ENCODE measurements at regions not wholly inside any gene's neighbourhood (a gene's known extent, or its start where the extent isn't known, plus 50 kb on each side); places are given as distances from the start of the nearest gene placed in this dataset.

DNA sequence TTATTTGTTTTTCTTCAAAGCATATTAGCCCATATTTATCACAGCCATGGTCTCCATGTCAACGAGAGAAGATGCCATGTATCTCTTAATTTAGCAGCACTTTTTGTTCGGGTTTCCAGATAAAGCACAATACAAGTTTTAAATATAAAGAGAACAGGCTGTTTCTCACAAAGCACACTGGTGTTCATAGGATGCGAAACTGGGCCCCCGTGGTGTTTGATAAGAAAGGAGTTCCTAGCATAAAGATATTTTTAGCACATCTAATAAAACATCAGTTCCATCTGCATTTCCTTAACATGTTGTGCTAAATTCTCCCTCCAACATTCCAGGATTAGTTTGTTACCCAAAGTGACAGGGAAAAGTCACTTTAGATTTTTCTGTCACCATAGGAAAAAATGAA, 72.4 kb upstream of the EDNRB start:
- Histone ChIP-seq H3K4me3 (no peak overlapping the region), H3K4me1 (no peaks in the 10 kb centered on the region), H3K27me3 (no peaks in the 10 kb centered on the region), H3K27ac (no peak overlapping the region), H3K9me3 (no peaks in the 10 kb centered on the region), H3K36me3 (no peaks in the 10 kb centered on the region)
- TF ChIP-seq POLR2A (IDR thresholded peaks at IDR 0.05), result no peak
- TF ChIP-seq EP300 (IDR thresholded peaks at IDR 0.05), result no peak
- TF ChIP-seq, protein P1, sequence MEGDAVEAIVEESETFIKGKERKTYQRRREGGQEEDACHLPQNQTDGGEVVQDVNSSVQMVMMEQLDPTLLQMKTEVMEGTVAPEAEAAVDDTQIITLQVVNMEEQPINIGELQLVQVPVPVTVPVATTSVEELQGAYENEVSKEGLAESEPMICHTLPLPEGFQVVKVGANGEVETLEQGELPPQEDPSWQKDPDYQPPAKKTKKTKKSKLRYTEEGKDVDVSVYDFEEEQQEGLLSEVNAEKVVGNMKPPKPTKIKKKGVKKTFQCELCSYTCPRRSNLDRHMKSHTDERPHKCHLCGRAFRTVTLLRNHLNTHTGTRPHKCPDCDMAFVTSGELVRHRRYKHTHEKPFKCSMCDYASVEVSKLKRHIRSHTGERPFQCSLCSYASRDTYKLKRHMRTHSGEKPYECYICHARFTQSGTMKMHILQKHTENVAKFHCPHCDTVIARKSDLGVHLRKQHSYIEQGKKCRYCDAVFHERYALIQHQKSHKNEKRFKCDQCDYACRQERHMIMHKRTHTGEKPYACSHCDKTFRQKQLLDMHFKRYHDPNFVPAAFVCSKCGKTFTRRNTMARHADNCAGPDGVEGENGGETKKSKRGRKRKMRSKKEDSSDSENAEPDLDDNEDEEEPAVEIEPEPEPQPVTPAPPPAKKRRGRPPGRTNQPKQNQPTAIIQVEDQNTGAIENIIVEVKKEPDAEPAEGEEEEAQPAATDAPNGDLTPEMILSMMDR (IDR thresholded peaks at IDR 0.05), result no peak
- TF ChIP-seq POLR2AphosphoS5 (IDR thresholded peaks at IDR 0.05), result no peak
- no peak for DNase-seq (ENCODE audit: low spot score in 2 of 2)
- 65% methylated on average over 4 of the region's 4 CpGs for WGBS

DNA sequence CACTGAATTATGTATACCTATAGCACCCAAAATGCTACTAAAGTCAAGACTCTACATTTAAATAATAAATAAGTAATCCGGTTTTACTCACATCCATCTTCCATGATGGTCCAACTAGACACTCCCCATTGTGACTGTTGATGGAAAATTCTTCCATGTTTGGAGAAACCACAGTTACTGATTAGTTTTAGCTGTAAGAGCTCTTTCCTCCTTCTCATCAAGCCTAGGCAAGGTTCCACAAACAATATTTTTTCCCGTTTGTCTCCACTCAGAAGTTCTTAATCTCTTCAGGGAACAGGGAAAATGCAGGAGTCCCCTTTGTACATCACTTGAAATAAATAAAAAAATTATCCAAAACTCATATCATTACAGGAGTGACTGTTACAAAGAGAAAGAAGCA, 70.7 kb upstream of the EDNRB start:
- 40% methylated on average over 2 of the region's 2 CpGs for WGBS
- H3K27me3 ChIP-seq, result no peaks in the 10 kb centered on the region
- DNase-seq (ENCODE audit: low spot score in 2 of 2), result no peak
- no peak overlapping the region for H3K27ac ChIP-seq
- no peaks in the 10 kb centered on the region for H3K36me3 ChIP-seq
- no peaks in the 10 kb centered on the region for H3K4me1 ChIP-seq
- TF ChIP-seq POLR2A (IDR thresholded peaks at IDR 0.05) (no peak), POLR2AphosphoS5 (IDR thresholded peaks at IDR 0.05) (no peak), EP300 (IDR thresholded peaks at IDR 0.05) (no peak)
- TF ChIP-seq, protein P1 (IDR thresholded peaks at IDR 0.05), result no peak
- no peak overlapping the region for H3K4me3 ChIP-seq
- no peaks in the 10 kb centered on the region for H3K9me3 ChIP-seq

DNA sequence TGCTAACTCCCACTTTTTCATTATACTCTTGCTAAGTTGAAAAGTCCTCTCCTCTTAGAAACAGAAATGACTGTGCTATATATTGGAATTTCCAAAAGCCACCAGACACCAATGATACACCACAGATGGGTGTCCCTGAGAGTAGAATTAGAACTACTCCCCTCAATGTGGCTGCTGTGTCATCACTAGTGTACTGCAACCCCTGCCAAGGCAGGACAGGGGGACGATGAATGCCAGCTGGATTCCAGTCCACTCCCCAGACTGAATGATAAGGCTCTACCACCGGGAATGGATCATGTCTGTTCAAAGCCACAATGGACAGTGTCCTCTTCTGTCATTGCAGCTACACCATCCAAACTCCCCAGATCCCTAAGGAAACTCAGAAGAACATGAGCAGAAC, 69.7 kb upstream of the EDNRB start:
- no peaks in the 10 kb centered on the region for H3K36me3 ChIP-seq
- no peak overlapping the region for H3K4me3 ChIP-seq
- H3K27me3 ChIP-seq, result no peaks in the 10 kb centered on the region
- no peaks in the 10 kb centered on the region for H3K9me3 ChIP-seq
- TF ChIP-seq EP300 (IDR thresholded peaks at IDR 0.05) (no peak), POLR2AphosphoS5 (IDR thresholded peaks at IDR 0.05) (no peak), POLR2A (IDR thresholded peaks at IDR 0.05) (no peak)
- TF ChIP-seq, protein P1 (IDR thresholded peaks at IDR 0.05), result no peak
- H3K4me1 ChIP-seq, result no peaks in the 10 kb centered on the region
- 83% methylated on average over 1 of the region's 2 CpGs for WGBS
- DNase-seq (ENCODE audit: low spot score in 2 of 2), result no peak
- no peak overlapping the region for H3K27ac ChIP-seq

DNA sequence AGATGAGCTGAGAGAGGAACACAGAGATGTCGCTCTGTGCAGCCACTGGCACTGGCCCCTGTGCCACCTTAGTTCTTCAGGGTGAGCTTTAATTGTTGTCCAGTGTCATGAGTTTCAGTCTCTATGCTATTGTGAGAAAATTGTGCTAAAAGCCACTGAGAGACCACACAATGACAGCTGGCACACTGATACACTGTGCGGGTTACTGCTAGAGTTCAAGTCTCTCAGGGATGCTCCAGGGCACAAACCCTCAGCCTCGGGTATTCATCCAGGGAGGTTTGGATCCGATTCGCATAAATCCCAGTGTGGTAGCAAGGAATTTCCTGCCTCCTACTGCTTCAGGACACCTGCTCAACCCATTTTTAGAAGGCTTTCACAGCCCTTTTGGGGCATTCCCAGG, 68.1 kb upstream of the EDNRB start:
- Histone ChIP-seq H3K27me3 (no peaks in the 10 kb centered on the region), H3K27ac (no peak overlapping the region), H3K4me3 (no peak overlapping the region), H3K9me3 (no peaks in the 10 kb centered on the region), H3K4me1 (no peaks in the 10 kb centered on the region), H3K36me3 (no peaks in the 10 kb centered on the region)
- WGBS, result 74% methylated on average over 3 of the region's 5 CpGs
- no peak for TF ChIP-seq POLR2A (IDR thresholded peaks at IDR 0.05)
- no peak for TF ChIP-seq POLR2AphosphoS5 (IDR thresholded peaks at IDR 0.05)
- TF ChIP-seq, protein P1 (IDR thresholded peaks at IDR 0.05), result no peak
- TF ChIP-seq EP300 (IDR thresholded peaks at IDR 0.05), result no peak
- DNase-seq (ENCODE audit: low spot score in 2 of 2), result no peak

DNA sequence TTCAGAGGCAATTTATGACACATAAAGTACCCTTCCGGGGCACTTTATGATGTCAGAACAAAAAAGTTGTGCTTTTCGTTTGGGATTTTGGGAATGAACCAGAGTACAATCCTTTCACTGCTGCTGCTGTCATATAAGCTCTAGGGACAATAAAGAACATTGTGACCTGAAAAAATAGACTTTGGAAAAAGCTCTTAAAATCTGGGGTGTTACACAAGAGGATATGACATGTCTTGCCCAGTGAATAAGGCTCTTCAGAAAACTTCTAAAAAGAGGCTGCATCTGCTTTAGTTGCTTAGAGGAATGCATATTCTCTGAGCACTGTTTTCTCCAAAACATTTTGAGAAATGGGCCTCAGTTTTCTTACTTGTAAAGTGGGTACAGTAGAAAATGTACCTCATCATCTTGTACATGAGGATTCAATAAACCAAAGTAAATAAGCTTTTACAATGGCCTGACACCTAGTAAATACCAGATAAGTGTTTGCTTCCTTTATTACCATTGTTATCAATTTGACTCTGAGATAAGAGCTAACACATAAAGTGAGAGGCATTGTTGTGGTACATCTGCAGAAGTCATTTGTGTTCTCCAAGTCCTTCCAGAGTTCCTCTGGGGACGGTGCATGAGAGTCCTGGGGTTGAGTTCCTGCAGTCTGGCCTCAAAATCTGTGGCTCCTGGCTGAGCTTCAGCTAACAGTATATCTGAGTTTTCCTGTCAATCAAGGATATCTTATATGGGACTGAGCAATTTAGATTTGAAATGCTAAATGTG, 67.4 kb upstream of the EDNRB start:
- no peaks in the 10 kb centered on the region for H3K27me3 ChIP-seq
- no peak overlapping the region for H3K4me3 ChIP-seq
- H3K9me3 ChIP-seq, result no peaks in the 10 kb centered on the region
- TF ChIP-seq, protein P1 (IDR thresholded peaks at IDR 0.05), result no peak
- TF ChIP-seq POLR2A (IDR thresholded peaks at IDR 0.05), result no peak
- TF ChIP-seq POLR2AphosphoS5 (IDR thresholded peaks at IDR 0.05), result no peak
- TF ChIP-seq EP300 (IDR thresholded peaks at IDR 0.05), result no peak
- H3K27ac ChIP-seq, result no peak overlapping the region
- DNase-seq (ENCODE audit: low spot score in 2 of 2), result no peak
- peaks cover 2% of the 10 kb centered on the region for H3K4me1 ChIP-seq
- H3K36me3 ChIP-seq, result no peaks in the 10 kb centered on the region
- WGBS, result 51% methylated on average over 3 of the region's 3 CpGs
